OCI-LY1 (cell line): ENCODE measurements at regions not wholly inside any gene's neighbourhood (a gene's known extent, or its start where the extent isn't known, plus 50 kb on each side); places are given as distances from the start of the nearest gene placed in this dataset.

Experiments
- H2AFZ ChIP-seq: fragments of 200-600 bp; sonication (generic), shearing (Covaris generic); 2 replicates; pipeline ENCODE4 v1.6.0; 2014; ENCODE audit warnings: antibody characterized with exemption, mild to moderate bottlenecking, low read length
- H3F3A ChIP-seq: fragments of 200-600 bp; sonication (generic), shearing (Covaris generic); 2 replicates; pipeline ENCODE4 v1.6.0; 2014; ENCODE audit warnings: mild to moderate bottlenecking, antibody characterized with exemption, low read length, moderate library complexity; ENCODE audit not compliant: insufficient read depth
- H3K27ac ChIP-seq: fragments of 200-600 bp; sonication (generic); 2 replicates; pipeline ENCODE4 v1.5.1; 2014; ENCODE audit warnings: low read length, mixed run types, mild to moderate bottlenecking, low read depth; ENCODE audit not compliant: poor library complexity, severe bottlenecking
- H3K27me3 ChIP-seq: fragments of 200-600 bp; sonication (generic); 2 replicates; pipeline ENCODE4 v1.6.0; 2014; ENCODE audit warnings: antibody characterized with exemption, mild to moderate bottlenecking, low read length, moderate library complexity; ENCODE audit not compliant: insufficient read depth
- H3K36me3 ChIP-seq: fragments of 200-600 bp; sonication (generic); 2 replicates; pipeline ENCODE4 v1.6.1; 2014; ENCODE audit warnings: mild to moderate bottlenecking, antibody characterized with exemption, low read length, moderate library complexity, mixed read lengths; ENCODE audit not compliant: insufficient read depth
- H3K4me1 ChIP-seq: fragments of 200-600 bp; sonication (generic); 2 replicates; pipeline ENCODE4 v1.5.1; 2014; ENCODE audit warnings: mild to moderate bottlenecking, low read length, moderate library complexity; ENCODE audit not compliant: insufficient read depth, severe bottlenecking
- H3K4me2 ChIP-seq: fragments of 200-600 bp; sonication (generic), shearing (Covaris generic); 2 replicates; pipeline ENCODE4 v1.6.1; 2014; ENCODE audit warnings: low read length
- H3K4me3 ChIP-seq: fragments of 200-600 bp; sonication (generic); 2 replicates; pipeline ENCODE4 v1.5.1; 2014; ENCODE audit warnings: low read length, low read depth, mild to moderate bottlenecking, mixed read lengths; ENCODE audit not compliant: poor library complexity, severe bottlenecking
- H3K79me2 ChIP-seq: fragments of 200-600 bp; shearing (Covaris generic); 2 replicates; pipeline ENCODE4 v1.6.1; 2016; ENCODE audit warnings: mixed run types, low read length, mixed read lengths; ENCODE audit not compliant: insufficient read depth
- H3K9ac ChIP-seq: fragments of 200-600 bp; sonication (generic), shearing (Covaris generic); 2 replicates; pipeline ENCODE4 v1.6.1; 2014; ENCODE audit warnings: mild to moderate bottlenecking, low read length, mixed read lengths
- H3K9me2 ChIP-seq: fragments of 200-600 bp; sonication (generic), shearing (Covaris generic); 2 replicates; pipeline ENCODE4 v1.6.1; 2014; ENCODE audit warnings: low read depth, mild to moderate bottlenecking, low read length, mixed read lengths
- H3K9me3 ChIP-seq: fragments of 200-600 bp; shearing (Covaris generic); 2 replicates; pipeline ENCODE4 v1.6.1; 2014; ENCODE audit warnings: low read length, mixed read lengths
- H4K20me1 ChIP-seq: fragments of 200-600 bp; sonication (generic), shearing (Covaris generic); 2 replicates; pipeline ENCODE4 v1.6.0; 2016; ENCODE audit warnings: mild to moderate bottlenecking, low read length; ENCODE audit not compliant: insufficient read depth
- CTCF ChIP-seq: fragments of 200-600 bp; sonication (generic), shearing (Covaris generic); IDR thresholded peaks from 2 replicates; pipeline ENCODE4 v1.5.1; 2017; ENCODE audit warnings: mild to moderate bottlenecking, antibody characterized with exemption, low read length, moderate library complexity, mixed read lengths
- EZH2 ChIP-seq: fragments of 200-600 bp; sonication (generic), shearing (Covaris generic); IDR thresholded peaks from 2 replicates; pipeline ENCODE4 v1.8.0; 2017; ENCODE audit warnings: borderline replicate concordance, mixed run types, mild to moderate bottlenecking, antibody characterized with exemption, low read length, moderate library complexity, mixed read lengths

GRCh38 chr4:42329421-42329820, 67.9 kb upstream of the SHISA3 start:
- H2AFZ ChIP-seq, result no peak overlapping the region

GRCh38 chr4:42330002-42330592, 67.2 kb upstream of the SHISA3 start:
- Histone ChIP-seq H3K9me3 (no peaks in the 10 kb centered on the region), H3F3A (no peaks in the 10 kb centered on the region), H3K79me2 (no peaks in the 10 kb centered on the region), H3K27me3 (no peaks in the 10 kb centered on the region), H3K36me3 (no peaks in the 10 kb centered on the region), H3K27ac (no peak overlapping the region), H3K9me2 (no peaks in the 10 kb centered on the region), H4K20me1 (no peaks in the 10 kb centered on the region), H3K4me1 (no peaks in the 10 kb centered on the region), H3K4me2 (no peak overlapping the region), H3K9ac (no peak overlapping the region), H3K4me3 (no peak overlapping the region), H2AFZ (no peak overlapping the region)
- TF ChIP-seq EZH2 (no peak), CTCF (no peak)

More at GRCh38 chr4:42329421-42329820, 67.9 kb upstream of the SHISA3 start:
- no peaks in the 10 kb centered on the region for H3K9me3 ChIP-seq
- no peak overlapping the region for H3K9ac ChIP-seq
- no peak overlapping the region for H3K4me3 ChIP-seq
- H3K4me1 ChIP-seq, result no peaks in the 10 kb centered on the region
- TF ChIP-seq CTCF (no peak), EZH2 (no peak)
- no peak overlapping the region for H3K4me2 ChIP-seq
- no peaks in the 10 kb centered on the region for H3K27me3 ChIP-seq
- no peaks in the 10 kb centered on the region for H3K36me3 ChIP-seq
- no peaks in the 10 kb centered on the region for H3F3A ChIP-seq
- no peaks in the 10 kb centered on the region for H3K79me2 ChIP-seq
- no peak overlapping the region for H3K27ac ChIP-seq
- H4K20me1 ChIP-seq, result no peaks in the 10 kb centered on the region
- H3K9me2 ChIP-seq, result no peaks in the 10 kb centered on the region

GRCh38 chr4:42331040-42331439, 66.2 kb upstream of the SHISA3 start:
- Histone ChIP-seq H2AFZ (no peak overlapping the region), H3K9me2 (no peaks in the 10 kb centered on the region), H3K27ac (no peak overlapping the region), H3F3A (no peaks in the 10 kb centered on the region), H3K79me2 (no peaks in the 10 kb centered on the region), H3K27me3 (no peaks in the 10 kb centered on the region), H3K9me3 (no peaks in the 10 kb centered on the region), H3K4me1 (no peaks in the 10 kb centered on the region), H3K36me3 (no peaks in the 10 kb centered on the region), H3K4me2 (no peak overlapping the region), H3K4me3 (no peak overlapping the region), H3K9ac (no peak overlapping the region), H4K20me1 (no peaks in the 10 kb centered on the region)
- no peak for TF ChIP-seq CTCF
- no peak for TF ChIP-seq EZH2
